BE2C (cell line): ENCODE measurements at regions not wholly inside any gene's neighbourhood (a gene's known extent, or its start where the extent isn't known, plus 50 kb on each side); places are given as distances from the start of the nearest gene placed in this dataset.
A peak's percentile ranks its signal among the peaks of the same experiment; 100 is the strongest.
"Not testable (repeated sequence)": the region's sequence is repeated elsewhere in the genome, so short reads cannot be mapped to it uniquely, and the experiment has no call there.

Experiments used
- DNase-seq: peaks from one replicate; pipeline ENCODE4 v3.0.0-alpha.2; 2020
- H3K27me3 ChIP-seq: fragments of 250-450 bp; sonication (Bioruptor Pico); 2 replicates; pipeline ENCODE4 v1.5.1; 2020; ENCODE audit warnings: mild to moderate bottlenecking
- H3K36me3 ChIP-seq: fragments of 250-450 bp; sonication (Bioruptor Pico); 2 replicates; pipeline ENCODE4 v1.5.1; 2020; ENCODE audit warnings: mild to moderate bottlenecking
- H3K4me1 ChIP-seq: fragments of 250-450 bp; sonication (Bioruptor Pico); 2 replicates; pipeline ENCODE4 v1.5.1; 2020
- H3K4me3 ChIP-seq: 2 replicates; pipeline ENCODE4 v1.5.1; 2011; ENCODE audit warnings: low read depth, low read length
- H3K9me3 ChIP-seq: fragments of 250-450 bp; sonication (Bioruptor Pico); 2 replicates; pipeline ENCODE4 v1.5.1; 2020
- TF ChIP-seq, protein P1 (sequence below): IDR thresholded peaks from 2 replicates; pipeline ENCODE4 v1.5.1; 2012; ENCODE audit warnings: mild to moderate bottlenecking, low read depth, low read length

DNA sequence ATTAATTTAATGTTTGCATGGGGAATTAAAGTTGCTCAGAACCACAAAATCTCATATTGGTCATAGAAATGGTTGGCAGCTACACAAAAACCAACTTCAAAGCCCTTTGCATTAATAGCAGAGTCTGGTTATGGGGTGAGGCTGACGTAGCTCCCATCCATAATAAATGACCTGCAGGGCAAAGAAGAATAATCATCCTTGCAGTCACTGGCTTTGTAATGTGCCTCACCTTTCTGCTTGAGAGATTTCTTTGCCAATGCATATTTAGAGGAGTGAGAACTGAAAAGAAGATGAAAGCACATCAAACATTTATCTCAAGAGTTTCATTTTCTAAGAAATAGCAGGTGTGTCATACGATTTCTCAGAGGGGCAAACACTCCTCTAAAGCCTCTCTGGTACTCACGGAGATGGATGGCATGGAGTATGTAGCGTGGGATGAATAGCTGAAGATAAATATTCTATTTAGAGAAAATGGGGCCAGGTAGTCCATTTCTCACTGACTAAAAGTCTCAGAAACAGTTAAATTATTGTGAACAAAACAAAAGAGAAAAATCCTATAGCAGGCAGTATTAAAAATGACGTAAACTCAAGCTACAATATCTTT lies 1491.9 kb downstream of the FAM181B start:
- Histone ChIP-seq H3K27me3 (no peaks in the 10 kb centered on the region), H3K4me3 (no peak overlapping the region), H3K9me3 (no peaks in the 10 kb centered on the region), H3K4me1 (no peaks in the 10 kb centered on the region), H3K36me3 (no peaks in the 10 kb centered on the region)
- DNase-seq: no peak
- TF ChIP-seq, protein P1, sequence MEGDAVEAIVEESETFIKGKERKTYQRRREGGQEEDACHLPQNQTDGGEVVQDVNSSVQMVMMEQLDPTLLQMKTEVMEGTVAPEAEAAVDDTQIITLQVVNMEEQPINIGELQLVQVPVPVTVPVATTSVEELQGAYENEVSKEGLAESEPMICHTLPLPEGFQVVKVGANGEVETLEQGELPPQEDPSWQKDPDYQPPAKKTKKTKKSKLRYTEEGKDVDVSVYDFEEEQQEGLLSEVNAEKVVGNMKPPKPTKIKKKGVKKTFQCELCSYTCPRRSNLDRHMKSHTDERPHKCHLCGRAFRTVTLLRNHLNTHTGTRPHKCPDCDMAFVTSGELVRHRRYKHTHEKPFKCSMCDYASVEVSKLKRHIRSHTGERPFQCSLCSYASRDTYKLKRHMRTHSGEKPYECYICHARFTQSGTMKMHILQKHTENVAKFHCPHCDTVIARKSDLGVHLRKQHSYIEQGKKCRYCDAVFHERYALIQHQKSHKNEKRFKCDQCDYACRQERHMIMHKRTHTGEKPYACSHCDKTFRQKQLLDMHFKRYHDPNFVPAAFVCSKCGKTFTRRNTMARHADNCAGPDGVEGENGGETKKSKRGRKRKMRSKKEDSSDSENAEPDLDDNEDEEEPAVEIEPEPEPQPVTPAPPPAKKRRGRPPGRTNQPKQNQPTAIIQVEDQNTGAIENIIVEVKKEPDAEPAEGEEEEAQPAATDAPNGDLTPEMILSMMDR: no peak

GRCh38 chr11:81237139-81237538 lies 1496.5 kb downstream of the FAM181B start:
- H3K36me3 ChIP-seq: no peaks in the 10 kb centered on the region
- H3K4me3 ChIP-seq: no peak overlapping the region
- H3K27me3 ChIP-seq: no peaks in the 10 kb centered on the region
- no peaks in the 10 kb centered on the region for H3K4me1 ChIP-seq
- no peaks in the 10 kb centered on the region for H3K9me3 ChIP-seq
- DNase-seq: no peak
- TF ChIP-seq, protein P1: peak; percentile 25; the same call in 1 of the 2 replicates

DNA sequence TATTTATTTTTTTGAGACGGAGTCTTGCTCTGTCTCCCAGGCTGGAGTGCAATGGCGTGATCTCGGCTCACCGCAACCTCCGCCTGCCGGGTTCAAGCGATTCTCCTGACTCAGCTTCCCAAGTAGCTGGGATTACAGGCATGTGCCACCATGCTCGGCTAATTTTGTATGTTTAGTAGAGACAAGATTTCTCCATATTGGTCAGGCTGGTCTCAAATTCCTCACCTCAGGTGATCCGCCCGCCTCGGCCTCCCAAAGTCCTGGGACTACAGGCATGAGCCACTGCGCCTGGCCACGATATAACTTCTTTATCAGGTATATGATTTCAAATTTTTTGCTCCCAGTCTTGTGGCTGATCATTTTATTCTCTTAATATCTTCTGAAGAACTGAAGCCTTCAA lies 1506.3 kb downstream of the FAM181B start:
- not testable (repeated sequence) for DNase-seq, H3K4me1 ChIP-seq

GRCh38 chr11:81224396-81224795 lies 1509.3 kb downstream of the FAM181B start:
- H3K4me1 ChIP-seq: no peaks in the 10 kb centered on the region
- TF ChIP-seq, protein P1: no peak
- no peak for DNase-seq
- H3K4me3 ChIP-seq: no peak overlapping the region
- H3K27me3 ChIP-seq: no peaks in the 10 kb centered on the region
- no peaks in the 10 kb centered on the region for H3K36me3 ChIP-seq
- no peaks in the 10 kb centered on the region for H3K9me3 ChIP-seq

More for the DNA sequence above, 1506.3 kb downstream of the FAM181B start:
- not testable (repeated sequence) for H3K9me3 ChIP-seq, H3K36me3 ChIP-seq, H3K4me3 ChIP-seq, H3K27me3 ChIP-seq

- H3K4me1 ChIP-seq: no peaks in the 10 kb centered on the region
These were observed 1511.2 kb downstream of the FAM181B start for GRCh38 chr11:81222491-81222890.

GRCh38 chr11:81220146-81220895 lies 1513.3 kb downstream of the FAM181B start:
- TF ChIP-seq, protein P1: no peak
- Histone ChIP-seq H3K27me3 (no peaks in the 10 kb centered on the region), H3K9me3 (no peaks in the 10 kb centered on the region), H3K36me3 (no peaks in the 10 kb centered on the region), H3K4me1 (no peaks in the 10 kb centered on the region), H3K4me3 (no peak overlapping the region)
- DNase-seq: no peak

More at GRCh38 chr11:81222491-81222890, 1511.2 kb downstream of the FAM181B start:
- DNase-seq: no peak
- no peak overlapping the region for H3K4me3 ChIP-seq
- TF ChIP-seq, protein P1: no peak
- no peaks in the 10 kb centered on the region for H3K27me3 ChIP-seq
- no peaks in the 10 kb centered on the region for H3K36me3 ChIP-seq
- no peaks in the 10 kb centered on the region for H3K9me3 ChIP-seq
